Fibroblast of pulmonary artery (primary cell): ENCODE measurements at regions not wholly inside any gene's neighbourhood (a gene's known extent, or its start where the extent isn't known, plus 50 kb on each side); places are given as distances from the start of the nearest gene placed in this dataset.

ENCODE experiments used
- DNase-seq: peaks from one replicate; pipeline ENCODE4 v3.0.0-alpha.2; 2010; ENCODE audit warnings: low read depth
- H3K4me3 ChIP-seq: replicated peaks from 2 replicates; pipeline ENCODE4 v1.5.1; 2011; ENCODE audit warnings: low read depth, mild to moderate bottlenecking, control low read depth, low read length, moderate library complexity
- TF ChIP-seq, protein P1 (sequence below): IDR thresholded peaks from 2 replicates; pipeline ENCODE4 v1.5.1; 2011; ENCODE audit warnings: mild to moderate bottlenecking, control low read depth, low read length, inconsistent platforms; ENCODE audit errors: missing control alignments

DNA sequence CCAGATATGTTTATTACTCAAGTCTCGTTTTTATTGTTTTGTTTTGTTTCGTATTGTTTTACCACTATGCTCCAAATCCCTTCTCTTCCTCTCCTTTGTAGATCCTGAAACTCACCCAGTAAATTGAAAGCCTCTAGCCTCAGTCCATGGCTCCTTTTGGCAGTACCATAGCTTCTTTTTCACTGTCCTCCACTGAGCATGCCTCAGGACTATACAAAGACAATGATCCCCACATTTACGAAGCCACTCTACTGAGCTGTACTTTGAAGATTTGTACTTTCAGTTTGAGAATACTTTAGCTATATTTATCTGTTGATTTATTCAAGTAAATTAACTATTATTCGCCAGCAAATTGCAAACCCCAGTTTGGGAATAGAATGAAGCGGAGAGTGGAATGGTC is 159.1 kb upstream of the SLITRK3 start:
- DNase-seq: no peak
- TF ChIP-seq, protein P1, sequence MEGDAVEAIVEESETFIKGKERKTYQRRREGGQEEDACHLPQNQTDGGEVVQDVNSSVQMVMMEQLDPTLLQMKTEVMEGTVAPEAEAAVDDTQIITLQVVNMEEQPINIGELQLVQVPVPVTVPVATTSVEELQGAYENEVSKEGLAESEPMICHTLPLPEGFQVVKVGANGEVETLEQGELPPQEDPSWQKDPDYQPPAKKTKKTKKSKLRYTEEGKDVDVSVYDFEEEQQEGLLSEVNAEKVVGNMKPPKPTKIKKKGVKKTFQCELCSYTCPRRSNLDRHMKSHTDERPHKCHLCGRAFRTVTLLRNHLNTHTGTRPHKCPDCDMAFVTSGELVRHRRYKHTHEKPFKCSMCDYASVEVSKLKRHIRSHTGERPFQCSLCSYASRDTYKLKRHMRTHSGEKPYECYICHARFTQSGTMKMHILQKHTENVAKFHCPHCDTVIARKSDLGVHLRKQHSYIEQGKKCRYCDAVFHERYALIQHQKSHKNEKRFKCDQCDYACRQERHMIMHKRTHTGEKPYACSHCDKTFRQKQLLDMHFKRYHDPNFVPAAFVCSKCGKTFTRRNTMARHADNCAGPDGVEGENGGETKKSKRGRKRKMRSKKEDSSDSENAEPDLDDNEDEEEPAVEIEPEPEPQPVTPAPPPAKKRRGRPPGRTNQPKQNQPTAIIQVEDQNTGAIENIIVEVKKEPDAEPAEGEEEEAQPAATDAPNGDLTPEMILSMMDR: no peak
- H3K4me3 ChIP-seq: no peak overlapping the region

DNA sequence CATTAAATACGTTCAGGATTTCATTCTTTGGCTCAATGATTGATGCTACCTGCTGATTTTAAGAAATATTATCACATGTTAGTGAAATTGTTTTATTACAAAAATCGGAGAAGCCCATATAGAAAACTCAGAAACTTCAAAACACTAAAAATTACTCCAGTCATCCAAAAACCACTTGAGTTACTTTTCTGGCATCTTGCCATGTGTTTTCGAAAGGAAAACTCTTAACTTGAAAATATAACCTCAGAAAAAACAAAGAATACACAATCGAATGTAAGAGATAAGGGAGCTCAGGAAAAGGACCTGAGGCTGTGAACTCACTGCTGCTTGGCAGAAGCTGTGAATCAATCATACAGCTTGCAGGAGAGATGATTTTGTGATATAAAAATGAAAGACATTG is 151.3 kb upstream of the SLITRK3 start:
- TF ChIP-seq, protein P1: no peak
- H3K4me3 ChIP-seq: no peak overlapping the region
- DNase-seq: peak; percentile 7

DNA sequence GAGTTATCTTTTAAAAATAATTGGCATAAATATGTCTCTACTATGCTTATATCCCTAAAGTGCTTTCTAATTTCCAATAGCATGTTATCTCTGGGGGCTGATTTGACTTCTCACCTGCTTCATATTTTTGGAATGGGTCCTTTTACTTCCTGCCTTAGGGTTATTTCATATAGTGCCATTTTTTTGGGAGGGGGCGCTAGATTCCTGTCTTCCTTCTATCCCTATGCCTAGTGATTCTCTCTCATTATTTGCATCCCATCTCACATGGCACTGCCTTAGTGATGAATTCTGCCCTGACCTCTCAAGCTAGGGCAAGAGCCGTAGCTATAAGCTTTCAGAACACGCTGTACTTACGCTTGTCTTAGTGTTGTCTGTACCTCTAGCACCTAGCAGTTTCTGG is 150.3 kb upstream of the SLITRK3 start:
- TF ChIP-seq, protein P1: no peak
- DNase-seq: no peak
- no peak overlapping the region for H3K4me3 ChIP-seq

DNA sequence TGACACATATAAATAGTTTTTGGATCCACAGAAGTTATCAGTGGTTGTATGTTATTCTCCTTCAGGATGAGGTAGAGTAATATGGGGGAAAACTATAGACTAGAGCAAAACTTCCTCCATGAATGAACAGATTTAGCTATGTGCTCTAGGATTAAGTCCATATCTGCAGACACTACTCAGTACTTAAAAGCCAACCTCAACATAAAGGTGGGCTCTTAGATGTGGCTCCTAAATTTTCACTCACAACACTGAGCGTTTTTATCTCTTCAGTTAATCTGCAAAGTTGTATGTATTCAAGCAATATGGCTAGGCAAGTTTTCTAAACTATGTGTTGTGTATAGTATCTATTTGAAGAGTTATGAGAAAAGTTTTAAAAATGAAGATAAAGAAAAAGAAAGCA is 147.0 kb upstream of the SLITRK3 start:
- DNase-seq: no peak
- TF ChIP-seq, protein P1: no peak
- no peak overlapping the region for H3K4me3 ChIP-seq

DNA sequence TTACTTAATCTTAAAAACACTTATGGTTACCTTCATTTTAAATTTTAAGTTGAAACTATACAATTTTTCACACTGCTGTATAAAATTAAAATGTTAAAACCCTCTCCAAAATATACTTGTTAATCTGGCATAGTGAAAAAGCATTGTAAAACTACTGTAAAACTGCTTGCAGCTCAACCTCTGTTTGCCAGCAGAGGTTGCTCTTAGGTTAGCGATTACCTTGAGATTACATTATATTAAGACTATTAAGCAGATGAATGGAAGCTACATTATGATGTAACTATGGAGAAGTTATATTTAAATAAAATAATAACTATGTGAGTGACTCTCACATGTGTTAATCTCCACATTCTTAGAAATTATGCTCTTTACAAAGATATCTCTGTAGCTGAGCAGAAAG is 143.6 kb upstream of the SLITRK3 start:
- H3K4me3 ChIP-seq: no peak overlapping the region
- peak; percentile 27 for DNase-seq
- TF ChIP-seq, protein P1: peak; percentile 33

DNA sequence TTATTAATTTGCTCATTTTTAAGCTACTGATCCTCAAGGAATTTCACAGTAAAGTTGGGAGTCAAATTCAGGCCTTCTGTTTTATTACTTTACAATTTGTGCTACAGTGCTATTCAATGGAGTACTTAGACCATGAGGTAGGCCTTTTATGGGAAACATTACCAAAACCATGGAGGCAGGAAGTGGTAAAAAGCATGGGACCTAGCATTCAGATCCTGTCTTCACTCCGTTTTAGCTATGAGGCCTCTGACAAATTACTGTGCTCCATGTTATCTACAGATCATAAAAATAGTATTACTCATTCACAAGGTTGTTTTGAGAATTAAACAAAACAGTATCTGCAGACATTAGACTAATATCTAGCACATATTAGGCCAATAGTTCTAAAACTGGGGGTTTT is 140.6 kb upstream of the SLITRK3 start:
- DNase-seq: peak; percentile 22
- TF ChIP-seq, protein P1: no peak
- H3K4me3 ChIP-seq: no peak overlapping the region
